K562 (cell line): ENCODE measurements at regions not wholly inside any gene's neighbourhood (a gene's known extent, or its start where the extent isn't known, plus 50 kb on each side); places are given as distances from the start of the nearest gene placed in this dataset.

Source experiments
- CEBPB ChIP-seq: fragments of 450-650 bp; IDR thresholded peaks from 2 replicates; pipeline ENCODE4 v1.6.1; 2016; ENCODE audit warnings: missing genetic modification characterization, missing compliant biosample characterization
- FOXO4 ChIP-seq: fragments of 450-650 bp; formaldehyde crosslinking; IDR thresholded peaks from 2 replicates; pipeline ENCODE4 v1.4.0; 2020; ENCODE audit warnings: mild to moderate bottlenecking, moderate library complexity
- GTF2B ChIP-seq: IDR thresholded peaks from 2 replicates; pipeline ENCODE4 v1.6.1; 2011; ENCODE audit not compliant: insufficient read length; ENCODE audit errors: extremely low read depth
- HMBOX1 ChIP-seq: sonication (generic); IDR thresholded peaks from 2 replicates; pipeline ENCODE4 v1.6.1; 2016
- JUND ChIP-seq, 2 experiments: IDR thresholded peaks; 2 replicates in 1 of 2; 3 replicates in 1 of 2; pipeline ENCODE4 v1.6.1; 2011; ENCODE audit warnings: borderline replicate concordance in 2 of 2, low read depth in 2 of 2, low read length in 2 of 2, improper control_type of control experiment in 1 of 2, missing biosample characterization in 1 of 2, missing genetic modification characterization in 1 of 2, missing genetic modification reagents in 1 of 2
- MAX ChIP-seq: sonication (generic); formaldehyde crosslinking; IDR thresholded peaks from 2 replicates; pipeline ENCODE4 v1.9.0; 2022; ENCODE audit warnings: mild to moderate bottlenecking, missing genetic modification reagents
- REST ChIP-seq, 2 experiments: fragments of 450-650 bp; formaldehyde crosslinking in 1 of 2; IDR thresholded peaks; 2 replicates each; pipeline versions ENCODE4 v1.4.0 to v1.6.1; 2014 to 2020; ENCODE audit warnings: mild to moderate bottlenecking in 2 of 2, borderline replicate concordance in 1 of 2, low read depth in 1 of 2
- ZBTB43 ChIP-seq: sonication (generic); formaldehyde crosslinking; IDR thresholded peaks from 2 replicates; pipeline ENCODE4 v1.8.0; 2023; ENCODE audit warnings: mild to moderate bottlenecking, missing genetic modification reagents
- ZNF444 ChIP-seq: fragments of 250-450 bp; sonication (Bioruptor Pico); IDR thresholded peaks from 2 replicates; pipeline ENCODE4 v1.4.0; 2020; ENCODE audit warnings: mild to moderate bottlenecking, moderate library complexity

- no peak for TF ChIP-seq HMBOX1
- no peak for TF ChIP-seq FOXO4 (CRISPR knock-in tag)
- no peak for TF ChIP-seq ZBTB43 (CRISPR knock-in tag)
- no peak for TF ChIP-seq MAX (CRISPR knock-in tag)
- TF ChIP-seq ZNF444 (CRISPR knock-in tag): no peak
- TF ChIP-seq GTF2B: no peak
- TF ChIP-seq CEBPB (tag): no peak
- TF ChIP-seq JUND (IDR thresholded peaks at IDR 0.05; ENCODE audit: borderline replicate concordance, low read depth, low read length): no peak
- TF ChIP-seq JUND (tag; IDR thresholded peaks at IDR 0.05; ENCODE audit: borderline replicate concordance, low read depth, low read length): no peak
- TF ChIP-seq REST (IDR thresholded peaks at IDR 0.05; ENCODE audit: borderline replicate concordance): no peak
- no peak for TF ChIP-seq REST (CRISPR knock-in tag; IDR thresholded peaks at IDR 0.05; ENCODE audit: low read depth)
Observed at GRCh38 chr16:51374346-51374745, 223.3 kb upstream of the SALL1 start (continued).
